ENCODE measurements at regions not wholly inside any gene's neighbourhood (a gene's known extent, or its start where the extent isn't known, plus 50 kb on each side); places are given as distances from the start of the nearest gene placed in this dataset.
"Not testable (repeated sequence)": the region's sequence is repeated elsewhere in the genome, so short reads cannot be mapped to it uniquely, and the experiment has no call there.

GRCh38 chr15:36007699-36008098 lies 461.7 kb upstream of the DPH6 start:
- Mint-ChIP-seq H3K9me3 (no peaks in the 10 kb centered on the region), H3K4me1 (ENCODE audit: low read depth) (no peaks in the 10 kb centered on the region), H3K27me3 (ENCODE audit: low read depth) (no peaks in the 10 kb centered on the region), H3K4me3 (no peak overlapping the region), H3K36me3 (ENCODE audit: insufficient read depth) (no peaks in the 10 kb centered on the region)
- no peak for DNase-seq
- ATAC-seq = no peak

- DNase-seq (no peak), ATAC-seq (no peak)
- H3K27me3 Mint-ChIP-seq (ENCODE audit: low read depth) = no peaks in the 10 kb centered on the region
- no peaks in the 10 kb centered on the region for H3K4me1 Mint-ChIP-seq (ENCODE audit: low read depth)
- H3K36me3 Mint-ChIP-seq (ENCODE audit: insufficient read depth) = no peaks in the 10 kb centered on the region
- no peak overlapping the region for H3K4me3 Mint-ChIP-seq
- H3K9me3 Mint-ChIP-seq = peaks cover 3% of the 10 kb centered on the region
Observed at GRCh38 chr15:36008719-36009118, 462.8 kb upstream of the DPH6 start.

DNA sequence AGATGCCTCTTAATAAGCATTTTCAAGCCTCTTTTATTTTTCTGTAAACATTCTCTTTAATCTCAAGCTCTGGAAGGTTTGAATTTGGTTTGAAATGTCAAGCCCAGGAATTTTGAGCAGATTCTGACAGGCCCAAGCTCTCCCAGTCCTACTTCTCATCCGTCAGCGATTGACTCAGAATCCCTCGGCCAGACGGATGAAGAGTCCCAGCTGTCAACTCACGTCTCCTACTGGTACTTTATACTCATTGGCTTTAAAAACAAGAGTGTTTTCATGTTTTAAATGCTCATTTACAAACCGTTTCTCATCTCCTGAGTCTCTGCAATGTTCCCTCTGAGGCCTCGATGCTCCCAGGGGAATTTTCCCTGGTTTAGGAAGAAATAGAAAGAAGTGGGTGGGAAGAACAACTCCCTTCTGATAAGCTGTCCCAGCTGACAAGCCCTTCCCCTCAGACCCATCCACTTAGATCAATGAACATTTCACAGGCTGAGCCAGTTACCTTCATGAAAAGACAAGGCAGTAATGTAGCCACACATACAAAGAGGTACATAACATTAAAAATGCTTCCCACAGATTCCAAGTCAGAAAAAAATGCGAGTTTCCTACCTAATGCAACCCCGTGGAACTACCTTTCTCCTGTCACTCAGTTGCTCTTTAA lies 478.2 kb upstream of the DPH6 start:
- Mint-ChIP-seq H3K9me3 (no peaks in the 10 kb centered on the region), H3K4me3 (no peak overlapping the region)

GRCh38 chr15:36026627-36027283 lies 480.8 kb upstream of the DPH6 start:
- no peak for DNase-seq
- Mint-ChIP-seq H3K4me1 (ENCODE audit: low read depth) (no peaks in the 10 kb centered on the region), H3K27me3 (ENCODE audit: low read depth) (no peaks in the 10 kb centered on the region), H3K4me3 (no peak overlapping the region), H3K36me3 (ENCODE audit: insufficient read depth) (no peaks in the 10 kb centered on the region), H3K9me3 (no peaks in the 10 kb centered on the region)
- no peak for ATAC-seq

More for the DNA sequence above, 478.2 kb upstream of the DPH6 start:
- Mint-ChIP-seq H3K4me1 (ENCODE audit: low read depth) (no peaks in the 10 kb centered on the region), H3K27me3 (ENCODE audit: low read depth) (no peaks in the 10 kb centered on the region), H3K36me3 (ENCODE audit: insufficient read depth) (no peaks in the 10 kb centered on the region)
- DNase-seq = no peak
- ATAC-seq = no peak

DNA sequence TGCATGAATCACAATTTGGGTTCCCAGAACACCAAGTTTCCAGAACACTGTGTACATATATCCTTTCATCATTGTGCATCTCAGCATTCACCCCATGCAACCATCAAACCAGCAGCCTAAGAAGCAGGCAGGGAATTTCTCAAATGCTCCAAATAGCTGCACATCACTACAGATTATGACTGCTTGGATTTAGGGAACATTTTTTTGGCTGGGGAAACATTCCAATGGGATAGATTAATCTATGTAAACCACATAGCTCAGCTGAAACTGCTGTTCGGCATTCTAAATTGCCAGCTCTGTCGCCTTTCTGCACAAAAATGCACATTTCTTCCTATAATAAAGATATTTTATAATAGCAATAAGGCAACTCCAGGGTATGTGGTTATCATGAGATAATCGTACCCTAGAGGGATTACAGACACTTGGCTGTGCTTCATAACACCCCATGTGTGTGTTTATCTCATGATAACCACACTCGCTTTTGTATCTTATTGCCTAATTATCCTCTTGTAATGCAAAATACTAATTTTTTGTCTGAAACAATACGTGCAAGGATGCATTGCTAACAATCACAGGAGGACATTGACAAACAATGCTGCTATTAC lies 483.7 kb upstream of the DPH6 start:
- Mint-ChIP-seq H3K9me3 (no peaks in the 10 kb centered on the region), H3K4me1 (ENCODE audit: low read depth) (no peaks in the 10 kb centered on the region), H3K27me3 (ENCODE audit: low read depth) (no peaks in the 10 kb centered on the region), H3K36me3 (ENCODE audit: insufficient read depth) (no peaks in the 10 kb centered on the region), H3K4me3 (no peak overlapping the region)
- no peak for DNase-seq
- no peak for ATAC-seq

- Mint-ChIP-seq H3K36me3 (ENCODE audit: insufficient read depth) (no peaks in the 10 kb centered on the region), H3K4me1 (ENCODE audit: low read depth) (no peaks in the 10 kb centered on the region), H3K9me3 (peaks cover 5% of the 10 kb centered on the region), H3K27me3 (ENCODE audit: low read depth) (no peaks in the 10 kb centered on the region), H3K4me3 (no peak overlapping the region)
- DNase-seq (no peak), ATAC-seq (no peak)
Observed at GRCh38 chr15:36039996-36040572, 494.1 kb upstream of the DPH6 start.

DNA sequence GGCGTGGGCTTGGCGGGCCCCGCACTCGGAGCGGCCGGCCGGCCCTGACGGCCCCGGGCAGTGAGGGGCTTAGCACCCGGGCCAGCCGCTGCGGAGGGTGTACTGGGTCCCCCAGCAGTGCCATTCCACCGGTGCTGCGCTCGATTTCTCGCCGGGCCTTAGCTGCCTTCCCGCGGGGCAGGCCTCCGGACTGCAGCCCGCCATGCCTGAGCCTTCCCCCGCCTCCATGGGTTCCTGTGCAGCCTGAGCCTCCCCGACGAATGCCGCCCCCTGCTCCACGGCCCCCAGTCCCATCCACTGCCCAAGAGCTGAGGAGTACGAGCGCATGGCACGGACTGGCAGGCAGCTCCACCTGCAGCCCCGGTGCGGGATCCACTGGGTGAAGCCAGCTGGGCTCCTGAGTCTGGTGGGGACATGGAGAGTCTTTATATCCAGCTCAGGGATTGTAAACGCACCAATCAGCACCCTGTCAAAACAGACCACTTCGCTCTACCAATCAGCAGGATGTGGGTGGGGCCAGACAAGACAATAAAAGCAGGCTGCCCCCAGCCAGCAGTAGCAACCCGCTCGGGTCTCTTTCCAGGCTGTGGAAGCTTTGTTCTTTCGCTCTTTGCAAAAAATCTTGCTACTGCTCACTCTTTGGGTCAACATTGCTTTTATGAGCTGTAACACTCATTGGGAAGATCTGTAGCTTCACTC lies 501.2 kb upstream of the DPH6 start:
- H3K4me3 Mint-ChIP-seq; H3K9me3 Mint-ChIP-seq; DNase-seq; H3K27me3 Mint-ChIP-seq (ENCODE audit: low read depth); ATAC-seq; H3K4me1 Mint-ChIP-seq (ENCODE audit: low read depth); H3K36me3 Mint-ChIP-seq (ENCODE audit: insufficient read depth): not testable (repeated sequence)

GRCh38 chr15:36050899-36051298 lies 504.9 kb upstream of the DPH6 start:
- Mint-ChIP-seq H3K9me3 (no peaks in the 10 kb centered on the region), H3K27me3 (ENCODE audit: low read depth) (no peaks in the 10 kb centered on the region), H3K4me1 (ENCODE audit: low read depth) (no peaks in the 10 kb centered on the region), H3K4me3 (no peak overlapping the region), H3K36me3 (ENCODE audit: insufficient read depth) (no peaks in the 10 kb centered on the region)
- no peak for DNase-seq
- no peak for ATAC-seq

DNA sequence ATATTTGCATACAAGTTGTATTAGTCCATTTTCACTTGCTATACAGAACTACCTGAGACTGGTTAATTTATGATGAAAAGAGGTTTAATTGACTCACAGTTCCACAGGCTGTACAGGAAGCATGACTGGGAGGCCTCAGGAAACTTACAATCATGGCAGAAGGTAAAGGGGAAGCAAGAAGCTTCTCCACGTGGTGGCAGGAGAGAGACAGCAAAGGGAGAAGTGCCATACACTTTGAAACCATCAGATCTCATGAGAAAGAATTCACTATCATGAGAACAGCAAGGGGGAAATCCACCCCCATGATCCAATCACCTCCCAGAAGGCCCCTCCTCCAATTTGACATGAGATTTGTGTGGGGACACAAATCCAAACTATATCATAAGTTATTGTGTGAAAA lies 506.7 kb upstream of the DPH6 start:
- not testable (repeated sequence) for H3K4me3 Mint-ChIP-seq; H3K9me3 Mint-ChIP-seq; H3K36me3 Mint-ChIP-seq (ENCODE audit: insufficient read depth)

GRCh38 chr15:36053746-36054145 lies 507.8 kb upstream of the DPH6 start:
- Mint-ChIP-seq H3K4me1 (ENCODE audit: low read depth) (no peaks in the 10 kb centered on the region), H3K4me3 (no peak overlapping the region), H3K9me3 (no peaks in the 10 kb centered on the region), H3K27me3 (ENCODE audit: low read depth) (no peaks in the 10 kb centered on the region), H3K36me3 (ENCODE audit: insufficient read depth) (no peaks in the 10 kb centered on the region)
- ATAC-seq (no peak), DNase-seq (no peak)

More for the DNA sequence above, 506.7 kb upstream of the DPH6 start:
- H3K27me3 Mint-ChIP-seq (ENCODE audit: low read depth); ATAC-seq; H3K4me1 Mint-ChIP-seq (ENCODE audit: low read depth); DNase-seq: not testable (repeated sequence)

DNA sequence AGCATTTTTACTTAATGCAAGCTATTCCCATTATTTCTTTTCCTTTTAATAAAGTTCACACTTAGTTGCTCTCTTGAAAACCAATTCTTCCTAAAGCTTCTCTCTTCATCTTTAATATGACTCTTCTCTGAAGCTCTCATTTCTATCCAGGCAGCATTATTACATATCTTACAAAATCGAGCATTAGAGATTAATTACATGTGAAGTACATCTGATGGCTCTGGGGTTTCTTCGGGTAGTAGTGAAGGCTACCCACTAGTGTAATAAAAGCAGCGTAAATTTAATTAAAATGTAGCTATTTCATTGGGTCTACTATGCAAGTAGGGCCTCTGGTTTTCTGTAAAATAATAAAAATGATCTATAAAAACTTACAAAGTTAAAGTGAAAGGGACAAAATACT lies 513.6 kb upstream of the DPH6 start:
- no peaks in the 10 kb centered on the region for H3K9me3 Mint-ChIP-seq
- H3K4me1 Mint-ChIP-seq (ENCODE audit: low read depth) = no peaks in the 10 kb centered on the region
- no peak for DNase-seq
- no peak for ATAC-seq
- H3K27me3 Mint-ChIP-seq (ENCODE audit: low read depth) = no peaks in the 10 kb centered on the region
- no peak overlapping the region for H3K4me3 Mint-ChIP-seq
- H3K36me3 Mint-ChIP-seq (ENCODE audit: insufficient read depth) = no peaks in the 10 kb centered on the region

- Mint-ChIP-seq H3K4me3 (no peak overlapping the region), H3K36me3 (ENCODE audit: insufficient read depth) (no peaks in the 10 kb centered on the region), H3K27me3 (ENCODE audit: low read depth) (no peaks in the 10 kb centered on the region), H3K9me3 (no peaks in the 10 kb centered on the region), H3K4me1 (ENCODE audit: low read depth) (no peaks in the 10 kb centered on the region)
- no peak for ATAC-seq
- no peak for DNase-seq
Observed at GRCh38 chr15:36062357-36062756, 516.4 kb upstream of the DPH6 start.

DNA sequence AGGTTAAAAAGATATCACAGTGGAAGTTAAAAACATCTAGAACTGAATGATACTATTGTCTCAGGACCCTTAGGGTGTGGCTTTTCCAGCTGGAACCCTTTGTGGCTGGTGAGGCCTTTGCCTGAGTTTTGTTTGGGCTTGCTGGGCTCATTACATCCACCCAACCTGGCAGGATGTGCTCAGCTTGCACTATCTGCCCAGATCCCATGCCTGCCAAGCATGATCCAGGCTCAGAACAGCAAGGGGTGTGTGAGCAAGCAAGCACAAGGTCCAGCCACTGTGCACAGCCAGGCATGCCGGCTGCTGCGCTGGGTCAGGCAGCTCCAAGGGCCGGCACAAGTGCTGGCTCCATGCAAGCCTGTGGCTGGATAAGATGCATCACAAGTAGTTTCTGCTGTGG lies 512.7 kb upstream of the CDIN1 start:
- DNase-seq (no peak), ATAC-seq (no peak)
- Mint-ChIP-seq H3K27me3 (ENCODE audit: low read depth) (no peaks in the 10 kb centered on the region), H3K4me3 (no peak overlapping the region), H3K9me3 (no peaks in the 10 kb centered on the region), H3K4me1 (ENCODE audit: low read depth) (no peaks in the 10 kb centered on the region), H3K36me3 (ENCODE audit: insufficient read depth) (no peaks in the 10 kb centered on the region)

GRCh38 chr15:36067483-36068274 lies 511.7 kb upstream of the CDIN1 start:
- Mint-ChIP-seq H3K4me1 (ENCODE audit: low read depth) (no peaks in the 10 kb centered on the region), H3K36me3 (ENCODE audit: insufficient read depth) (no peaks in the 10 kb centered on the region), H3K9me3 (no peaks in the 10 kb centered on the region), H3K4me3 (no peak overlapping the region), H3K27me3 (ENCODE audit: low read depth) (no peaks in the 10 kb centered on the region)
- ATAC-seq (no peak), DNase-seq (no peak)

Data from activated T-cell treated with anti-CD3 and anti-CD28 coated beads, Interleukin-2, amount 50 U/mL, for 4 hours (primary cell).